Peyer's patch (tissue), 4 donors: ENCODE measurements at regions not wholly inside any gene's neighbourhood (a gene's known extent, or its start where the extent isn't known, plus 50 kb on each side); places are given as distances from the start of the nearest gene placed in this dataset.

Experiments
- DNase-seq, 3 donors: peaks; one replicate each; pipeline ENCODE4 v3.0.0-alpha.2; 2017 to 2019
- H3K27ac ChIP-seq, 4 donors: fragments of 200-600 bp; sonication (generic); one replicate each; pipeline ENCODE4 v1.5.1; 2016 to 2019
- H3K27me3 ChIP-seq, 2 donors: fragments of 200-600 bp; sonication (generic); one replicate each; pipeline ENCODE4 v1.5.1; 2019
- H3K36me3 ChIP-seq, 3 donors: fragments of 200-600 bp; sonication (generic); one replicate each; pipeline ENCODE4 v1.5.1; 2016 to 2019
- H3K4me1 ChIP-seq, 4 donors: fragments of 200-600 bp; sonication (generic); one replicate each; pipeline ENCODE4 v1.5.1; 2016 to 2019
- H3K4me3 ChIP-seq, 4 donors: fragments of 200-600 bp; sonication (generic); 1 replicate in 3 of 4; 2 replicates in 1 of 4; pipeline ENCODE4 v1.5.1; 2016 to 2019; ENCODE audit warnings: mild to moderate bottlenecking in 1 of 4
- H3K9me3 ChIP-seq, 4 donors: fragments of 200-600 bp; sonication (generic); one replicate each; pipeline ENCODE4 v1.5.1; 2016 to 2019; ENCODE audit warnings: mild to moderate bottlenecking in 1 of 4
- CTCF ChIP-seq, 6 experiments: fragments of 450-650 bp in 4 of 6; fragments of 200-600 bp in 2 of 6; sonication (generic) in 1 of 6; IDR thresholded peaks; one replicate each; pipeline ENCODE4 v1.5.1; 2017 to 2019; ENCODE audit warnings: antibody characterized with exemption in 6 of 6, mild to moderate bottlenecking in 3 of 6, moderate library complexity in 1 of 6
- POLR2A ChIP-seq, 2 donors: fragments of 450-650 bp; IDR thresholded peaks; one replicate each; pipeline ENCODE4 v1.5.1; 2017; ENCODE audit warnings: antibody characterized with exemption in 2 of 2, mild to moderate bottlenecking in 2 of 2, moderate library complexity in 2 of 2

- DNase-seq: no peak
- TF ChIP-seq CTCF (IDR thresholded peaks at IDR 0.05) (no peak), POLR2A (IDR thresholded peaks at IDR 0.05) (no peak)
- Histone ChIP-seq H3K36me3 (no peaks in the 10 kb centered on the region), H3K4me1 (no peaks in the 10 kb centered on the region), H3K4me3 (no peak overlapping the region), H3K9me3 (no peaks in the 10 kb centered on the region), H3K27ac (no peak overlapping the region), H3K27me3 (no peaks in the 10 kb centered on the region)
These were observed 221.0 kb downstream of the FOXL1 start for GRCh38 chr16:86799367-86799766.

- Histone ChIP-seq H3K4me3 (no peak overlapping the region), H3K4me1 (no peaks in the 10 kb centered on the region), H3K9me3 (no peaks in the 10 kb centered on the region), H3K27me3 (no peaks in the 10 kb centered on the region), H3K27ac (no peak overlapping the region), H3K36me3 (no peaks in the 10 kb centered on the region)
- TF ChIP-seq POLR2A (IDR thresholded peaks at IDR 0.05) (no peak), CTCF (IDR thresholded peaks at IDR 0.05) (no peak)
- DNase-seq: no peak
These were observed 222.5 kb downstream of the FOXL1 start for GRCh38 chr16:86800894-86801293.

GRCh38 chr16:86802013-86802412 lies 223.7 kb downstream of the FOXL1 start:
- no peak for TF ChIP-seq POLR2A (IDR thresholded peaks at IDR 0.05)
- Histone ChIP-seq H3K4me3 (no peak overlapping the region), H3K9me3 (no peaks in the 10 kb centered on the region), H3K27ac (no peak overlapping the region), H3K27me3 (no peaks in the 10 kb centered on the region), H3K36me3 (no peaks in the 10 kb centered on the region), H3K4me1 (no peaks in the 10 kb centered on the region)
- no peak for DNase-seq

GRCh38 chr16:86805188-86805587 lies 226.8 kb downstream of the FOXL1 start:
- no peaks in the 10 kb centered on the region for H3K9me3 ChIP-seq
- TF ChIP-seq POLR2A (IDR thresholded peaks at IDR 0.05): no peak
- TF ChIP-seq CTCF (IDR thresholded peaks at IDR 0.05): no peak
- no peak for DNase-seq
- H3K4me3 ChIP-seq: no peak overlapping the region
- no peaks in the 10 kb centered on the region for H3K4me1 ChIP-seq
- no peaks in the 10 kb centered on the region for H3K36me3 ChIP-seq
- no peak overlapping the region for H3K27ac ChIP-seq
- no peaks in the 10 kb centered on the region for H3K27me3 ChIP-seq

GRCh38 chr16:86806181-86806837 lies 228.0 kb downstream of the FOXL1 start:
- no peak overlapping the region for H3K27ac ChIP-seq
- H3K4me1 ChIP-seq: no peaks in the 10 kb centered on the region
- TF ChIP-seq POLR2A (IDR thresholded peaks at IDR 0.05): no peak
- no peak for TF ChIP-seq CTCF (IDR thresholded peaks at IDR 0.05)
- no peaks in the 10 kb centered on the region for H3K27me3 ChIP-seq
- H3K9me3 ChIP-seq: no peaks in the 10 kb centered on the region
- no peak for DNase-seq
- H3K4me3 ChIP-seq: no peak overlapping the region
- no peaks in the 10 kb centered on the region for H3K36me3 ChIP-seq

- no peaks in the 10 kb centered on the region for H3K27me3 ChIP-seq
- DNase-seq: no peak
- no peaks in the 10 kb centered on the region for H3K36me3 ChIP-seq
- no peak overlapping the region for H3K4me3 ChIP-seq
- no peaks in the 10 kb centered on the region for H3K9me3 ChIP-seq
- TF ChIP-seq POLR2A (IDR thresholded peaks at IDR 0.05) (no peak), CTCF (IDR thresholded peaks at IDR 0.05) (no peak)
- no peaks in the 10 kb centered on the region for H3K4me1 ChIP-seq
- no peak overlapping the region for H3K27ac ChIP-seq
These were observed 228.5 kb downstream of the FOXL1 start for GRCh38 chr16:86806838-86807351.
